ACC112 (cell line): ENCODE measurements at regions not wholly inside any gene's neighbourhood (a gene's known extent, or its start where the extent isn't known, plus 50 kb on each side); places are given as distances from the start of the nearest gene placed in this dataset.

Experiments used
- H2AFZ ChIP-seq: fragments of 200-600 bp; sonication (generic); one replicate; pipeline ENCODE4 v1.6.0; 2017; ENCODE audit warnings: antibody characterized with exemption, low read length; ENCODE audit not compliant: unreplicated experiment
- H3K27ac ChIP-seq: fragments of 200-600 bp; sonication (generic); 2 replicates; pipeline ENCODE4 v1.5.1; 2014; ENCODE audit warnings: low read depth, mild to moderate bottlenecking, antibody characterized with exemption, low read length, moderate library complexity
- H3K27me3 ChIP-seq: fragments of 200-600 bp; sonication (generic); 2 replicates; pipeline ENCODE4 v1.6.1; 2014; ENCODE audit warnings: mild to moderate bottlenecking, antibody characterized with exemption, low read length, moderate library complexity, mixed read lengths; ENCODE audit not compliant: insufficient read depth
- H3K36me3 ChIP-seq: fragments of 200-600 bp; sonication (generic); 2 replicates; pipeline ENCODE4 v1.6.1; 2016; ENCODE audit warnings: mild to moderate bottlenecking, antibody characterized with exemption, low read length, moderate library complexity, mixed read lengths; ENCODE audit not compliant: insufficient read depth
- H3K4me1 ChIP-seq: fragments of 200-600 bp; sonication (generic); one replicate; pipeline ENCODE4 v1.6.1; 2016; ENCODE audit warnings: low read length, mixed read lengths; ENCODE audit not compliant: insufficient read depth, unreplicated experiment, control insufficient read depth
- H3K4me3 ChIP-seq: fragments of 200-600 bp; sonication (generic); 2 replicates; pipeline ENCODE4 v1.5.1; 2014; ENCODE audit warnings: mild to moderate bottlenecking, low read depth, low read length
- H3K79me2 ChIP-seq: fragments of 200-600 bp; sonication (generic); one replicate; pipeline ENCODE4 v1.6.0; 2016; ENCODE audit warnings: low read length; ENCODE audit not compliant: control insufficient read depth, unreplicated experiment, insufficient read depth

- Histone ChIP-seq H3K27me3 (peaks cover 41% of the 10 kb centered on the region), H3K27ac (no peak overlapping the region), H3K4me1 (peaks cover 5% of the 10 kb centered on the region), H2AFZ (no peak overlapping the region), H3K79me2 (no peaks in the 10 kb centered on the region), H3K4me3 (no peak overlapping the region), H3K36me3 (no peaks in the 10 kb centered on the region)
These were observed 61.1 kb upstream of the GALNT9 start for GRCh38 chr12:132390287-132391076.

- Histone ChIP-seq H3K27ac (no peak overlapping the region), H3K36me3 (no peaks in the 10 kb centered on the region), H3K27me3 (peaks cover 48% of the 10 kb centered on the region), H3K79me2 (no peaks in the 10 kb centered on the region), H2AFZ (no peak overlapping the region), H3K4me1 (peaks cover 5% of the 10 kb centered on the region), H3K4me3 (no peak overlapping the region)
These were observed 60.3 kb upstream of the GALNT9 start for GRCh38 chr12:132389526-132390286.

- H3K27me3 ChIP-seq, result peaks cover 49% of the 10 kb centered on the region
These were observed 59.6 kb upstream of the GALNT9 start for GRCh38 chr12:132389026-132389425.

GRCh38 chr12:132388379-132389015 is 59.1 kb upstream of the GALNT9 start:
- Histone ChIP-seq H3K27me3 (peaks cover 51% of the 10 kb centered on the region), H3K79me2 (no peaks in the 10 kb centered on the region), H3K4me3 (no peak overlapping the region), H3K4me1 (peaks cover under 1% of the 10 kb centered on the region), H3K27ac (no peak overlapping the region), H3K36me3 (no peaks in the 10 kb centered on the region), H2AFZ (no peak overlapping the region)

More at GRCh38 chr12:132389026-132389425, 59.6 kb upstream of the GALNT9 start:
- Histone ChIP-seq H3K4me3 (no peak overlapping the region), H2AFZ (no peak overlapping the region), H3K4me1 (peaks cover 5% of the 10 kb centered on the region), H3K79me2 (no peaks in the 10 kb centered on the region), H3K27ac (no peak overlapping the region), H3K36me3 (no peaks in the 10 kb centered on the region)

- Histone ChIP-seq H3K27ac (no peak overlapping the region), H3K4me1 (no peaks in the 10 kb centered on the region), H3K4me3 (no peak overlapping the region), H2AFZ (no peak overlapping the region), H3K36me3 (no peaks in the 10 kb centered on the region), H3K79me2 (no peaks in the 10 kb centered on the region), H3K27me3 (peaks cover 61% of the 10 kb centered on the region)
These were observed 57.6 kb upstream of the GALNT9 start for GRCh38 chr12:132386926-132387497.

GRCh38 chr12:132385923-132386751 is 56.7 kb upstream of the GALNT9 start:
- no peak overlapping the region for H3K4me3 ChIP-seq
- no peaks in the 10 kb centered on the region for H3K79me2 ChIP-seq
- H3K36me3 ChIP-seq, result no peaks in the 10 kb centered on the region
- peaks cover 69% of the 10 kb centered on the region for H3K27me3 ChIP-seq
- no peak overlapping the region for H2AFZ ChIP-seq
- H3K27ac ChIP-seq, result no peak overlapping the region
- H3K4me1 ChIP-seq, result no peaks in the 10 kb centered on the region

GRCh38 chr12:132384916-132385774 is 55.8 kb upstream of the GALNT9 start:
- H3K36me3 ChIP-seq, result no peaks in the 10 kb centered on the region
- no peak overlapping the region for H2AFZ ChIP-seq
- no peaks in the 10 kb centered on the region for H3K79me2 ChIP-seq
- H3K27me3 ChIP-seq, result peaks cover 79% of the 10 kb centered on the region
- H3K4me3 ChIP-seq, result no peak overlapping the region
- no peak overlapping the region for H3K27ac ChIP-seq
- no peaks in the 10 kb centered on the region for H3K4me1 ChIP-seq

- Histone ChIP-seq H3K79me2 (no peaks in the 10 kb centered on the region), H2AFZ (no peak overlapping the region), H3K4me1 (no peaks in the 10 kb centered on the region), H3K27ac (no peak overlapping the region), H3K4me3 (no peak overlapping the region), H3K27me3 (peaks cover 67% of the 10 kb centered on the region), H3K36me3 (no peaks in the 10 kb centered on the region)
These were observed 51.3 kb upstream of the GALNT9 start for GRCh38 chr12:132380641-132381040.

- H3K36me3 ChIP-seq, result no peaks in the 10 kb centered on the region
- no peak overlapping the region for H3K4me3 ChIP-seq
- H3K4me1 ChIP-seq, result no peaks in the 10 kb centered on the region
- no peaks in the 10 kb centered on the region for H3K79me2 ChIP-seq
- no peak overlapping the region for H2AFZ ChIP-seq
- H3K27ac ChIP-seq, result no peak overlapping the region
- H3K27me3 ChIP-seq, result peaks cover 67% of the 10 kb centered on the region
These were observed 50.6 kb upstream of the GALNT9 start for GRCh38 chr12:132379996-132380395.
